Upper lobe of left lung (tissue), 4 donors: ENCODE measurements at regions not wholly inside any gene's neighbourhood (a gene's known extent, or its start where the extent isn't known, plus 50 kb on each side); places are given as distances from the start of the nearest gene placed in this dataset.

Source experiments
- CTCF ChIP-seq, 6 experiments: fragments of 450-650 bp in 4 of 6; fragments of 200-600 bp in 2 of 6; sonication (generic) in 2 of 6; IDR thresholded peaks; one replicate each; pipeline ENCODE4 v1.5.1; 2016 to 2019; ENCODE audit warnings: antibody characterized with exemption in 6 of 6
- EP300 ChIP-seq, 4 donors: sonication (generic); formaldehyde crosslinking; IDR thresholded peaks; one replicate each; pipeline ENCODE4 v1.5.1; 2017; ENCODE audit warnings: antibody characterized with exemption in 4 of 4, control low read depth in 2 of 4
- POLR2A ChIP-seq, 4 donors: fragments of 450-650 bp; IDR thresholded peaks; one replicate each; pipeline ENCODE4 v1.5.1; 2016 to 2017; ENCODE audit warnings: antibody characterized with exemption in 4 of 4, mild to moderate bottlenecking in 2 of 4
- POLR2AphosphoS5 ChIP-seq, 2 donors: sonication (generic); formaldehyde crosslinking; IDR thresholded peaks; one replicate each; pipeline ENCODE4 v1.5.1; 2017; ENCODE audit warnings: antibody characterized with exemption in 2 of 2

- TF ChIP-seq EP300 (IDR thresholded peaks at IDR 0.05) = no peak
- no peak for TF ChIP-seq CTCF (IDR thresholded peaks at IDR 0.05)
- TF ChIP-seq POLR2A (IDR thresholded peaks at IDR 0.05) = no peak
- no peak for TF ChIP-seq POLR2AphosphoS5 (IDR thresholded peaks at IDR 0.05)
Measured at GRCh38 chr16:55251151-55251550, 72.9 kb upstream of the IRX6 start.
